Memory B cell (primary cell): ENCODE measurements at regions not wholly inside any gene's neighbourhood (a gene's known extent, or its start where the extent isn't known, plus 50 kb on each side); places are given as distances from the start of the nearest gene placed in this dataset.
"Not testable (repeated sequence)": the region's sequence is repeated elsewhere in the genome, so short reads cannot be mapped to it uniquely, and the experiment has no call there.

ENCODE experiments used
- ATAC-seq: fragments of 150-1000 bp; cut with Tn5 transposase; 2 replicates; pipeline ENCODE4 v1.10.0; 2021; ENCODE audit warnings: low read depth, mild to moderate bottlenecking, moderate library complexity
- DNase-seq, 2 donors: peaks; one replicate each; pipeline ENCODE4 v3.0.0; 2022; ENCODE audit warnings: low spot score in 2 of 2
- H3K27ac Mint-ChIP-seq: one replicate; pipeline ENCODE4 v1.8.0; 2022; ENCODE audit warnings: mild to moderate bottlenecking, moderate library complexity, mixed read lengths
- H3K27me3 Mint-ChIP-seq: one replicate; pipeline ENCODE4 v1.8.0; 2022; ENCODE audit warnings: mixed read lengths
- H3K36me3 Mint-ChIP-seq: one replicate; pipeline ENCODE4 v1.8.0; 2022; ENCODE audit warnings: mild to moderate bottlenecking, mixed read lengths
- H3K4me1 Mint-ChIP-seq: one replicate; pipeline ENCODE4 v1.8.0; 2022; ENCODE audit warnings: mixed read lengths
- H3K4me3 Mint-ChIP-seq: one replicate; pipeline ENCODE4 v1.8.0; 2022; ENCODE audit warnings: mild to moderate bottlenecking, moderate library complexity, mixed read lengths
- H3K9me3 Mint-ChIP-seq: one replicate; pipeline ENCODE4 v1.8.0; 2022; ENCODE audit warnings: mixed read lengths

GRCh38 chr5:89053547-89053946 is 170.6 kb upstream of the MEF2C start:
- H3K27ac Mint-ChIP-seq = no peak overlapping the region
- H3K4me3 Mint-ChIP-seq = no peak overlapping the region
- peaks cover 4% of the 10 kb centered on the region for H3K9me3 Mint-ChIP-seq
- no peaks in the 10 kb centered on the region for H3K27me3 Mint-ChIP-seq
- no peak for DNase-seq
- H3K36me3 Mint-ChIP-seq = peaks cover 13% of the 10 kb centered on the region
- no peak for ATAC-seq
- no peaks in the 10 kb centered on the region for H3K4me1 Mint-ChIP-seq

GRCh38 chr5:89050062-89050461 is 167.1 kb upstream of the MEF2C start:
- H3K4me3 Mint-ChIP-seq, DNase-seq, ATAC-seq, H3K27me3 Mint-ChIP-seq, H3K27ac Mint-ChIP-seq, H3K4me1 Mint-ChIP-seq, H3K9me3 Mint-ChIP-seq: not testable (repeated sequence)
- H3K36me3 Mint-ChIP-seq = peaks cover 13% of the 10 kb centered on the region

GRCh38 chr5:89047571-89047970 is 164.6 kb upstream of the MEF2C start:
- DNase-seq (no peak), ATAC-seq (no peak)
- Mint-ChIP-seq H3K4me1 (peaks cover 3% of the 10 kb centered on the region), H3K9me3 (peaks cover 4% of the 10 kb centered on the region), H3K27me3 (no peaks in the 10 kb centered on the region), H3K27ac (no peak overlapping the region), H3K4me3 (no peak overlapping the region), H3K36me3 (peaks cover 13% of the 10 kb centered on the region)

- H3K27me3 Mint-ChIP-seq = no peaks in the 10 kb centered on the region
- H3K27ac Mint-ChIP-seq = no peak overlapping the region
- ATAC-seq (no peak), DNase-seq (no peak)
- no peaks in the 10 kb centered on the region for H3K9me3 Mint-ChIP-seq
- peaks cover 17% of the 10 kb centered on the region for H3K4me1 Mint-ChIP-seq
- no peak overlapping the region for H3K4me3 Mint-ChIP-seq
- peaks cover 3% of the 10 kb centered on the region for H3K36me3 Mint-ChIP-seq
These were observed 162.2 kb upstream of the MEF2C start for GRCh38 chr5:89045216-89045615.

- ATAC-seq (no peak), DNase-seq (no peak)
- H3K27me3 Mint-ChIP-seq = no peaks in the 10 kb centered on the region
- H3K4me1 Mint-ChIP-seq = peaks cover 17% of the 10 kb centered on the region
- H3K4me3 Mint-ChIP-seq = no peak overlapping the region
- peaks cover 2% of the 10 kb centered on the region for H3K36me3 Mint-ChIP-seq
- H3K9me3 Mint-ChIP-seq = no peaks in the 10 kb centered on the region
- H3K27ac Mint-ChIP-seq = no peak overlapping the region
These were observed 161.8 kb upstream of the MEF2C start for GRCh38 chr5:89044674-89045200.

- no peaks in the 10 kb centered on the region for H3K9me3 Mint-ChIP-seq
- peaks cover 17% of the 10 kb centered on the region for H3K4me1 Mint-ChIP-seq
- ATAC-seq = no peak
- no peaks in the 10 kb centered on the region for H3K27me3 Mint-ChIP-seq
- no peak for DNase-seq
- no peak overlapping the region for H3K4me3 Mint-ChIP-seq
- no peak overlapping the region for H3K27ac Mint-ChIP-seq
- H3K36me3 Mint-ChIP-seq = peaks cover 2% of the 10 kb centered on the region
These were observed 160.7 kb upstream of the MEF2C start for GRCh38 chr5:89043676-89044075.

GRCh38 chr5:89042746-89043145 is 159.8 kb upstream of the MEF2C start:
- Mint-ChIP-seq H3K4me3 (no peak overlapping the region), H3K36me3 (peaks cover 4% of the 10 kb centered on the region), H3K4me1 (peaks cover 17% of the 10 kb centered on the region), H3K9me3 (peaks cover 1% of the 10 kb centered on the region), H3K27me3 (no peaks in the 10 kb centered on the region), H3K27ac (no peak overlapping the region)
- DNase-seq (no peak), ATAC-seq (no peak)

- Mint-ChIP-seq H3K27ac (no peak overlapping the region), H3K36me3 (peaks cover 4% of the 10 kb centered on the region), H3K4me1 (peaks cover 17% of the 10 kb centered on the region), H3K4me3 (no peak overlapping the region), H3K9me3 (peaks cover 1% of the 10 kb centered on the region), H3K27me3 (no peaks in the 10 kb centered on the region)
- ATAC-seq (no peak), DNase-seq (no peak)
These were observed 159.0 kb upstream of the MEF2C start for GRCh38 chr5:89041976-89042375.

- peaks cover 17% of the 10 kb centered on the region for H3K4me1 Mint-ChIP-seq
- no peak for ATAC-seq
These were observed 158.3 kb upstream of the MEF2C start for GRCh38 chr5:89041249-89041779.

GRCh38 chr5:89036704-89037489 is 153.9 kb upstream of the MEF2C start:
- Mint-ChIP-seq H3K36me3 (peaks cover 4% of the 10 kb centered on the region), H3K4me3 (no peak overlapping the region)
- DNase-seq = no peak

More at GRCh38 chr5:89041249-89041779, 158.3 kb upstream of the MEF2C start:
- Mint-ChIP-seq H3K27ac (no peak overlapping the region), H3K4me3 (no peak overlapping the region), H3K36me3 (peaks cover 4% of the 10 kb centered on the region), H3K27me3 (no peaks in the 10 kb centered on the region), H3K9me3 (peaks cover 1% of the 10 kb centered on the region)
- no peak for DNase-seq

GRCh38 chr5:89036166-89036565 is 153.2 kb upstream of the MEF2C start:
- Mint-ChIP-seq H3K27me3 (no peaks in the 10 kb centered on the region), H3K4me3 (no peak overlapping the region), H3K4me1 (peaks cover 7% of the 10 kb centered on the region), H3K27ac (no peak overlapping the region), H3K36me3 (peaks cover 4% of the 10 kb centered on the region), H3K9me3 (peaks cover 1% of the 10 kb centered on the region)
- no peak for ATAC-seq
- no peak for DNase-seq

More at GRCh38 chr5:89036704-89037489, 153.9 kb upstream of the MEF2C start:
- no peak overlapping the region for H3K27ac Mint-ChIP-seq
- H3K4me1 Mint-ChIP-seq = peaks cover 12% of the 10 kb centered on the region
- peaks cover 1% of the 10 kb centered on the region for H3K9me3 Mint-ChIP-seq
- no peaks in the 10 kb centered on the region for H3K27me3 Mint-ChIP-seq
- ATAC-seq = no peak

- DNase-seq = no peak
- peaks cover 1% of the 10 kb centered on the region for H3K9me3 Mint-ChIP-seq
- no peak overlapping the region for H3K27ac Mint-ChIP-seq
- peaks cover 4% of the 10 kb centered on the region for H3K36me3 Mint-ChIP-seq
- no peaks in the 10 kb centered on the region for H3K4me1 Mint-ChIP-seq
- ATAC-seq = no peak
- no peak overlapping the region for H3K4me3 Mint-ChIP-seq
- H3K27me3 Mint-ChIP-seq = no peaks in the 10 kb centered on the region
These were observed 151.6 kb upstream of the MEF2C start for GRCh38 chr5:89034588-89034987.

- H3K4me3 Mint-ChIP-seq = no peak overlapping the region
- H3K36me3 Mint-ChIP-seq = peaks cover 7% of the 10 kb centered on the region
- H3K27me3 Mint-ChIP-seq = no peaks in the 10 kb centered on the region
- no peak for ATAC-seq
- no peak overlapping the region for H3K27ac Mint-ChIP-seq
- H3K9me3 Mint-ChIP-seq = peaks cover 2% of the 10 kb centered on the region
- no peak for DNase-seq
- H3K4me1 Mint-ChIP-seq = no peaks in the 10 kb centered on the region
These were observed 147.8 kb upstream of the MEF2C start for GRCh38 chr5:89030798-89031197.

- peaks cover 11% of the 10 kb centered on the region for H3K36me3 Mint-ChIP-seq
- peaks cover 2% of the 10 kb centered on the region for H3K9me3 Mint-ChIP-seq
- no peak overlapping the region for H3K27ac Mint-ChIP-seq
- no peak overlapping the region for H3K4me3 Mint-ChIP-seq
- no peaks in the 10 kb centered on the region for H3K27me3 Mint-ChIP-seq
- DNase-seq (no peak), ATAC-seq (no peak)
- H3K4me1 Mint-ChIP-seq = no peaks in the 10 kb centered on the region
These were observed 145.8 kb upstream of the MEF2C start for GRCh38 chr5:89028595-89029285.
